HAP-1 (cell line): ENCODE measurements at regions not wholly inside any gene's neighbourhood (a gene's known extent, or its start where the extent isn't known, plus 50 kb on each side); places are given as distances from the start of the nearest gene placed in this dataset.
A peak's percentile ranks its signal among the peaks of the same experiment; 100 is the strongest.

Experiments
- DNase-seq, 2 experiments: peaks; one replicate each; pipeline ENCODE4 v3.0.0-alpha.2; 2016 to 2020; ENCODE audit warnings: low spot score in 2 of 2
- H3K27me3 ChIP-seq: fragments of 250-450 bp; sonication (Bioruptor Pico); 2 replicates; pipeline ENCODE4 v1.5.1; 2020; ENCODE audit warnings: low read depth, mild to moderate bottlenecking, moderate library complexity
- H3K36me3 ChIP-seq: fragments of 250-450 bp; sonication (Bioruptor Pico); replicated peaks from 2 replicates; pipeline ENCODE4 v1.5.1; 2020; ENCODE audit warnings: mild to moderate bottlenecking
- H3K4me1 ChIP-seq: fragments of 250-450 bp; sonication (Bioruptor Pico); 2 replicates; pipeline ENCODE4 v1.5.1; 2020; ENCODE audit warnings: mild to moderate bottlenecking
- H3K4me3 ChIP-seq: fragments of 250-450 bp; sonication (Bioruptor Pico); 2 replicates; pipeline ENCODE4 v1.5.1; 2020; ENCODE audit warnings: mild to moderate bottlenecking, moderate library complexity
- H3K9me3 ChIP-seq: fragments of 250-450 bp; sonication (Bioruptor Pico); 2 replicates; pipeline ENCODE4 v1.5.1; 2020; ENCODE audit warnings: mild to moderate bottlenecking, moderate library complexity
- in situ Hi-C: fragments of 300-500 bp; cut with MboI; formaldehyde crosslinking; loops from 3 replicates; pipeline ENCODE4 v1.14.3; 2020; ENCODE audit warnings: low sequenced_read_pairs, inconsistent platforms, mixed read lengths

DNA sequence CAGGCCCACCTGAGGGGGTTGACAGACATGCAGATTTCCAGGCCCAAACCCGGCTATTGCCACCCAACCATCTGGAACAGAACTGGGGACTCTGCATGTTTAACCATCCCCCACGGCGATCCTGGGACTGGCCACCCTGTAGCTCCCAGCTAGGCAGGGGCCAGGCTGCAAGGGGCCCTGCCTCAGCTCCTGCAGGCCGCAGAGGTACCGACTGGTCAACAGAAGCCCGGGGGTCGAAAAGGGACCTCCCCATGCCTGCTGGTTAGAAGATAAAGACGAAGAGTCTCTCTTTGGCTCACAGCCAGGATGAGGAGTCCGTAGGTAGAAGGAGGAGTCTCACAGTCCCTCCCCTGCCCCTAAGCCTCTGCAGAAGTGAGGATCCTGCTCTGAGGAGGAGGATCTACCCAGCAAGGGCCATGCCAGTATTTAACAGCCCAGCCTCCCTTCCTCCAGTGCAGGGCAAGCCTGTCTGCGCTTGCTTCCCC lies 223.4 kb upstream of the TNRC6C start:
- peak in 1 of 2 experiments; percentile 15 for DNase-seq
- Histone ChIP-seq H3K36me3 (no peaks in the 10 kb centered on the region), H3K4me1 (peaks cover 2% of the 10 kb centered on the region; the same call in 1 of the 2 replicates), H3K9me3 (no peaks in the 10 kb centered on the region), H3K27me3 (no peaks in the 10 kb centered on the region), H3K4me3 (no peak overlapping the region)
- in situ Hi-C loops, result no loop called here

- peak in 1 of 2 experiments; percentile 3 for DNase-seq
- Histone ChIP-seq H3K4me3 (no peak overlapping the region), H3K9me3 (no peaks in the 10 kb centered on the region), H3K27me3 (no peaks in the 10 kb centered on the region), H3K36me3 (no peaks in the 10 kb centered on the region), H3K4me1 (peaks cover 2% of the 10 kb centered on the region; the same call in 1 of the 2 replicates)
- in situ Hi-C loops, result no loop called here
These were observed 222.8 kb upstream of the TNRC6C start for GRCh38 chr17:77735566-77736198.

- H3K4me3 ChIP-seq, result no peak overlapping the region
- peak in 1 of 2 experiments; percentile 3 for DNase-seq
- peaks cover 2% of the 10 kb centered on the region; the same call in 1 of the 2 replicates for H3K4me1 ChIP-seq
- no peaks in the 10 kb centered on the region for H3K9me3 ChIP-seq
- in situ Hi-C loops, result no loop called here
- no peaks in the 10 kb centered on the region for H3K27me3 ChIP-seq
- no peaks in the 10 kb centered on the region for H3K36me3 ChIP-seq
These were observed 222.3 kb upstream of the TNRC6C start for GRCh38 chr17:77736199-77736585.

DNA sequence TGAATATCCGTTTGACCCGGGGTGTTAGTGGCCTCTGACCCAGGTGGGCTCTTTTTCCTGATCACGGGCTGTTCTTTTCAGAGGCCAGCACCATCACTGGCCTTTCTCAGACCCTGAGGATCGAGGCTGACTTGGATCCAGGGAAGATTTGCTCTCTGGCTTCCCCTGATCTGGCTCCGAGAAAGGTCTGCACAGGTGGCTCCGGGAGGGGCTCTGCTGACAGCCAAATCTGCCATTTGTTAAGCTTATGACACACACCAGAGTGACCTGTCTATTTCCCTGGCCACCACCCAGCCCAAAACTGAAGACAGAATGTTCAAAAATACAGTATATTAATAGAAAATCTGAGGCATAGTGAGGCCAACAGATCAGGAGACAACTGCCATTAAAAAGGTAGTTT lies 221.8 kb upstream of the TNRC6C start:
- Histone ChIP-seq H3K4me1 (peaks cover 2% of the 10 kb centered on the region; the same call in 1 of the 2 replicates), H3K4me3 (no peak overlapping the region), H3K27me3 (no peaks in the 10 kb centered on the region), H3K36me3 (no peaks in the 10 kb centered on the region), H3K9me3 (no peaks in the 10 kb centered on the region)
- peak in 1 of 2 experiments; percentile 5 for DNase-seq
- in situ Hi-C loops, result no loop called here

DNA sequence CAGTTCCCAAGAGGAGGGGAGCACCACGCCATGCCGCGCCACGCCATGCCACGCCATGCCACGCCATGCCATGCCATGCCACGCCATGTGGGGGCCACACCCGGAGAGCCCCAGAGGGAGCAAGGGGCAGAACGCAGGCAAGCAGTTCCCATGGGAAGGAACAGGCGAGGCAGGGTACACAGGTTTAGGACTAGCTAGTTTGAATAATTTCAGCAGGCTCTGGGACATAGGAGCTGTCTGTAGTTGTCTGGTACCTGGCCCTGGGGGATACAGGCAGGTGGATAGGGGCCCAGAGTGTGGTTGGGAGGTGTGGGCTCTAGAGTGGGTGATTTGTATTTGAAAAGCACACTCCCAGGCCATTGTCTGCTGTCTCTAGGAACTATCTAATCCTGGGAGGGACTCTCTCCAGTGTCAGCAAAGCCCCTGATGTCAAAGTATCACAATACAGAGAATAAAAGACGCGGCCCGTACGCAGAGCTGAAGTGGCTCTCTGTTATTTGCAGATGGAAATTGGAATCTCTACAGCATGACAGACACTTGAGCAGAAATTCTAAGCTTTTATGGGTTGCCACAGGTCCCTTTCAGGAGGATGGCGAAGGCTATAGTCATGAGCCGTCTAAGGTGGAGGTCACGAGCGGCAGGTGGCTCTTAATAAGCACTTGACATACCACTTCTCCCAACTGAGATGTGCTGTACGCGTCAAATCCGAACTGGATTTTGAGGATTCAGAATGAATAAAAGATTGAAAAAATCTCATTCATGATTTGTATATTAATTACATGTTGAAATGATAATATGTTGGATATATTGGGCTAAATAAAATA lies 220.8 kb upstream of the TNRC6C start:
- in situ Hi-C loops, result no loop called here
- Histone ChIP-seq H3K4me1 (peaks cover 2% of the 10 kb centered on the region; the same call in 1 of the 2 replicates), H3K9me3 (no peaks in the 10 kb centered on the region), H3K4me3 (no peak overlapping the region), H3K36me3 (no peaks in the 10 kb centered on the region), H3K27me3 (no peaks in the 10 kb centered on the region)
- peak; percentile 51 to 54 for DNase-seq

- in situ Hi-C loops, result no loop called here
- Histone ChIP-seq H3K4me1 (peaks cover 2% of the 10 kb centered on the region; the same call in 1 of the 2 replicates), H3K36me3 (no peaks in the 10 kb centered on the region), H3K9me3 (no peaks in the 10 kb centered on the region), H3K27me3 (no peaks in the 10 kb centered on the region), H3K4me3 (no peak overlapping the region)
- peak in 1 of 2 experiments; percentile 6 for DNase-seq
These were observed 219.6 kb upstream of the TNRC6C start for GRCh38 chr17:77738751-77739531.

GRCh38 chr17:77740481-77740880 lies 218.0 kb upstream of the TNRC6C start:
- Histone ChIP-seq H3K4me3 (no peak overlapping the region), H3K27me3 (no peaks in the 10 kb centered on the region), H3K4me1 (no peaks in the 10 kb centered on the region), H3K9me3 (no peaks in the 10 kb centered on the region; the same call in 1 of the 2 replicates), H3K36me3 (no peaks in the 10 kb centered on the region)
- in situ Hi-C loops, result no loop called here
- DNase-seq, result no peak

GRCh38 chr17:77741109-77741508 lies 217.4 kb upstream of the TNRC6C start:
- in situ Hi-C loops, result no loop called here
- H3K27me3 ChIP-seq, result no peaks in the 10 kb centered on the region
- H3K4me3 ChIP-seq, result no peak overlapping the region
- no peaks in the 10 kb centered on the region for H3K36me3 ChIP-seq
- H3K4me1 ChIP-seq, result no peaks in the 10 kb centered on the region
- H3K9me3 ChIP-seq, result no peaks in the 10 kb centered on the region; the same call in 1 of the 2 replicates
- DNase-seq, result peak in 1 of 2 experiments; percentile 18

- Histone ChIP-seq H3K4me3 (no peak overlapping the region), H3K9me3 (no peaks in the 10 kb centered on the region; the same call in 1 of the 2 replicates), H3K27me3 (no peaks in the 10 kb centered on the region), H3K36me3 (no peaks in the 10 kb centered on the region), H3K4me1 (peaks cover 6% of the 10 kb centered on the region)
- in situ Hi-C loops, result no loop called here
- DNase-seq, result peak in 1 of 2 experiments; percentile 19
These were observed 215.9 kb upstream of the TNRC6C start for GRCh38 chr17:77742579-77742978.

DNA sequence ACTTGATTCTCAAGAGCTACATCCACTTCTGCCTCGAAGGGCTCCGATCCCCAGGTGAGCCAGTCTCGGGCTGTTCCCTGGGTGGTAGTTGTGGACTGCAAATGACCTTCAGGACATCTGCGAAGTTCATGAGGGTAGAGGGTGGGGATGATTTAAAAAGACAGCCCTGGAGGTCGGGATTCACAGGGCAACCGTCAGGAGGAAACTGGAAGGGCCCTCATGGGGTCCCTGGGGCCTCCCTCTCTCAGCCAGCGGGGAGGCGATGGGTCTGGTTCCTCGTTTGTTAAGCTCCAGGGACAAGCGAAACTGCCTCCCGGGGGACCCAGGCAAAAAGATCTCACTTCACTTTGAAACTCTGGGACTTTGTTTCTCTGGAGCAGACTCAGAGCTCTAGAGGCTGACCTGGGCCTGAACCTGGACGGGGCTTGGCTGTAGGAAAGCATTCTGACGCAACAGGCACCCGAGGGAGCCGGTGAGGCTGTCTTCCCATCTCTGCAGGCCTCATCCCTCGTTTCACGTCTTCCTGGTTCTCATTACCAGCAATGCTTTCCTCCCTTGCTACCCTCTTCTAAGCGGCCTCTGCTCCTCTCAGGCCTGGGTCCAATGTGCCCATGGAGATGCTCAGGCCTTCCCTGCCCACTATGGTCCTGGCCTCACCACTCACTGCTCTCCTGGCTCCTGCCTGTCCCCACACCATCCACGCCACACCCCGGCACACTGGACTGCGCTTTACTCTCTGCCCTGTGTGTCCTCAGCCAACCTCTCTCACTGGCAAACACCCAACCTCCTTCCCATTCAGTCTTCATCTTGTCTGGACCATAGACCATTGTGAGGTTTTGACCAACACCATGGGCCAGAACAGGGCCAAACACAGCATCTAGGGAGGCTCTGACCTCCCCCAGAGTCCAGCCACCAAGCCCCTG lies 214.2 kb upstream of the TNRC6C start:
- H3K27me3 ChIP-seq, result no peaks in the 10 kb centered on the region
- no peaks in the 10 kb centered on the region; the same call in 1 of the 2 replicates for H3K9me3 ChIP-seq
- DNase-seq, result no peak
- no peaks in the 10 kb centered on the region for H3K36me3 ChIP-seq
- H3K4me1 ChIP-seq, result peaks cover 6% of the 10 kb centered on the region
- in situ Hi-C loops, result no loop called here
- no peak overlapping the region for H3K4me3 ChIP-seq

DNA sequence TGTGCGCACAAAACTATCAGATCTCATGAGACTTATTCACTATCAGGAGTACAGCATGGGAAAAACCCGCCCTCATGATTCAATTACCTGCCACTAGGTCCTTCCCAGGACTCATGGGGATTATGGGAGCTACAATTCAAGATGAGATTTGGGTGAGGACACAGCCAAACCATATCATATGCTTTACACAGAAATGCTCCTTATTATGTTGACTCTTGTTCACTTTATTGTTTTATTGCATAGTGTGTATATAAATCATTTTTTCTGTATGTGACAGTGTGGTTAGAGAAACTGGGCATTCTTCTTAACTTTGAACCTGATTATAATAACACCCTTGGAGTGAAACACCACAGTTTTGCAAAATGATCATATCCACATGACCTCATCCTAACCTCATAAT lies 212.8 kb upstream of the TNRC6C start:
- in situ Hi-C loops, result no loop called here

DNA sequence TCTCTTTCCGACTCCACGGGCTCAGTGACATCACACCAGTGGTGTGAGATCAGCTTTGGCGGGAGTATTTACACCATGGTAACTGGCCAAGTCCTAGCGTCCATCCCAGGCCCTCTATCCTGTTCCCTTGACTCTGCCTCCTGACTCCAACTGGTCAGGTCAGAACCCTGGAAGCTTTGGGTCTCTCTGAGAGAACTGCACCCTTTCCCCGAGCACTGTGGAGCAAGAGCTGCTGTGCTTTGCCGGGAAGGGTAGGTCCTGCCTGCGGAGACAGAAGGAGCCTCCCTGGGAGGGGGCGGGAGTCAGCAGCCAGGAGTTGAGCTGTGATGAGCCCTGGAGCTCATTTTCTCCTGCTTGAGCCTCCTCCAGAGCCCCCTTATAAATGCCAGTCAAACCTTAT lies 212.1 kb upstream of the TNRC6C start:
- Histone ChIP-seq H3K4me1 (peaks cover 6% of the 10 kb centered on the region), H3K9me3 (no peaks in the 10 kb centered on the region; the same call in 1 of the 2 replicates), H3K4me3 (no peak overlapping the region), H3K36me3 (no peaks in the 10 kb centered on the region), H3K27me3 (peaks cover 4% of the 10 kb centered on the region; the same call in 1 of the 2 replicates)
- in situ Hi-C loops, result no loop called here
- DNase-seq, result no peak

More for the DNA sequence above, 212.8 kb upstream of the TNRC6C start:
- DNase-seq, result no peak
- Histone ChIP-seq H3K9me3 (no peaks in the 10 kb centered on the region; the same call in 1 of the 2 replicates), H3K27me3 (peaks cover 4% of the 10 kb centered on the region; the same call in 1 of the 2 replicates), H3K4me1 (peaks cover 6% of the 10 kb centered on the region), H3K36me3 (no peaks in the 10 kb centered on the region), H3K4me3 (no peak overlapping the region)
